ENCODE measurements at regions not wholly inside any gene's neighbourhood (a gene's known extent, or its start where the extent isn't known, plus 50 kb on each side); places are given as distances from the start of the nearest gene placed in this dataset.

- no peak overlapping the region for H3K4me3 ChIP-seq
- no peaks in the 10 kb centered on the region for H3K9me3 ChIP-seq
- no peaks in the 10 kb centered on the region for H3K36me3 ChIP-seq
- H3K27me3 ChIP-seq (replicated peaks; ENCODE audit: insufficient read depth), result no peaks in the 10 kb centered on the region
- 36% methylated on average over 2 of the region's 2 CpGs for WGBS
- no peak overlapping the region for H3K27ac ChIP-seq
- DNase-seq (ENCODE audit: low spot score), result no peak
- intact Hi-C loops (cut with DNase I), result no loop called here
- TF ChIP-seq POLR2AphosphoS5 (IDR thresholded peaks at IDR 0.05) (no peak), CTCF (IDR thresholded peaks at IDR 0.05) (no peak), POLR2A (IDR thresholded peaks at IDR 0.05) (no peak)
- H3K4me1 ChIP-seq (replicated peaks), result no peaks in the 10 kb centered on the region
Measured at GRCh38 chr3:151990696-151991376, 117.4 kb downstream of the SUCNR1 start.

GRCh38 chr3:151992326-151993041 is 119.0 kb downstream of the SUCNR1 start:
- TF ChIP-seq CTCF (IDR thresholded peaks at IDR 0.05) (no peak), POLR2AphosphoS5 (IDR thresholded peaks at IDR 0.05) (no peak), POLR2A (IDR thresholded peaks at IDR 0.05) (no peak)
- Histone ChIP-seq H3K27ac (no peak overlapping the region), H3K36me3 (no peaks in the 10 kb centered on the region), H3K9me3 (no peaks in the 10 kb centered on the region), H3K4me1 (replicated peaks) (no peaks in the 10 kb centered on the region), H3K27me3 (replicated peaks; ENCODE audit: insufficient read depth) (no peaks in the 10 kb centered on the region), H3K4me3 (no peak overlapping the region)
- WGBS, result 89% methylated on average over 4 of the region's 4 CpGs
- DNase-seq (ENCODE audit: low spot score), result no peak
- intact Hi-C loops (cut with DNase I), result no loop called here

- no peaks in the 10 kb centered on the region for H3K9me3 ChIP-seq
- WGBS, result 91% methylated on average over 1 of the region's 1 CpG
- no peaks in the 10 kb centered on the region for H3K36me3 ChIP-seq
- H3K27me3 ChIP-seq (replicated peaks; ENCODE audit: insufficient read depth), result no peaks in the 10 kb centered on the region
- no peak overlapping the region for H3K27ac ChIP-seq
- no peak for TF ChIP-seq CTCF (IDR thresholded peaks at IDR 0.05)
- no peak for TF ChIP-seq POLR2AphosphoS5 (IDR thresholded peaks at IDR 0.05)
- no peak for TF ChIP-seq POLR2A (IDR thresholded peaks at IDR 0.05)
- DNase-seq (ENCODE audit: low spot score), result no peak
- intact Hi-C loops (cut with DNase I), result no loop called here
- no peak overlapping the region for H3K4me3 ChIP-seq
- no peaks in the 10 kb centered on the region for H3K4me1 ChIP-seq (replicated peaks)
Measured at GRCh38 chr3:151995091-151995490, 121.6 kb downstream of the SUCNR1 start.

GRCh38 chr3:151998744-151999143 is 125.3 kb downstream of the SUCNR1 start:
- H3K4me1 ChIP-seq (replicated peaks), result no peaks in the 10 kb centered on the region
- no peaks in the 10 kb centered on the region for H3K9me3 ChIP-seq
- no peak overlapping the region for H3K27ac ChIP-seq
- no peak for TF ChIP-seq CTCF (IDR thresholded peaks at IDR 0.05)
- TF ChIP-seq POLR2AphosphoS5 (IDR thresholded peaks at IDR 0.05), result no peak
- no peak for TF ChIP-seq POLR2A (IDR thresholded peaks at IDR 0.05)
- intact Hi-C loops (cut with DNase I), result no loop called here
- H3K4me3 ChIP-seq, result no peak overlapping the region
- 98% methylated on average over 2 of the region's 2 CpGs for WGBS
- no peaks in the 10 kb centered on the region for H3K36me3 ChIP-seq
- H3K27me3 ChIP-seq (replicated peaks; ENCODE audit: insufficient read depth), result no peaks in the 10 kb centered on the region
- no peak for DNase-seq (ENCODE audit: low spot score)

GRCh38 chr3:151999936-152000335 is 126.5 kb downstream of the SUCNR1 start:
- Histone ChIP-seq H3K27me3 (replicated peaks; ENCODE audit: insufficient read depth) (no peaks in the 10 kb centered on the region), H3K4me3 (no peak overlapping the region), H3K36me3 (no peaks in the 10 kb centered on the region), H3K27ac (no peak overlapping the region), H3K9me3 (no peaks in the 10 kb centered on the region), H3K4me1 (replicated peaks) (no peaks in the 10 kb centered on the region)
- intact Hi-C loops (cut with DNase I), result no loop called here
- 79% methylated on average over 5 of the region's 5 CpGs for WGBS
- TF ChIP-seq POLR2A (IDR thresholded peaks at IDR 0.05) (no peak), POLR2AphosphoS5 (IDR thresholded peaks at IDR 0.05) (no peak), CTCF (IDR thresholded peaks at IDR 0.05) (no peak)
- DNase-seq (ENCODE audit: low spot score), result no peak

All from prostate gland (tissue), 2 donors.